ENCODE measurements at regions not wholly inside any gene's neighbourhood (a gene's known extent, or its start where the extent isn't known, plus 50 kb on each side); places are given as distances from the start of the nearest gene placed in this dataset.

DNA sequence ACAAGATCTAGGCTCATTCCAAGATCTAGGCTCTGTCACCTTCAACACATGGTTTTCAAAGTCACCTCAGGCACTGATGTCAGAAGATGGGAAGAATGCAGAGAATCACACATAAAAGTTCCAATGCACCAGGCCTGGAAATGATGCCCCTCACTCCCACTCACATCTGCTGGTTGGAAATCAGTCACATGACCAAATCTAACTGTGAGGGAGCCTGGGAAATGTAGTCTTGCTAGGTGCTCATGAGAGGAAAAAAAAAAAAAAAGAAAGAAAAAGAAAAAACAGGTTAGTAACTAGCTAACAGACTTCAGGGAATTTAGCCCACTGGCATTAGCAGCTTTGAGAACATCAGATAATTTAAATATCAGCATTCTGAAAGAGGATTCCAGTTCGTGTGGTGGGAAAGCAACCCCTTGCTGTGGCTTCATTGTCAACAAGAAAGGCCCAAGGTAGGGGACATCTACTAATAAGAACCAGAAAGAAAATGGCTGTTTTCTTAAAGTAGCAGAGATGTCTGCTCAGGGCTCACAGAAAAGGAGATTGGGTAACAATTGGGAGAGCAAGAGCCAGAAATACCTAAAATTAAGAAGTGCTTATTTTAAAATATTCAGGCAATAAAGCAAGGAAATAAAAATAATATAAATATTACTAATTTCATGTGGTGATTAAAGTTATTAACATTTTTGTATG lies 614.3 kb downstream of the ACTL7B start:
- no peak for DNase-seq

DNA sequence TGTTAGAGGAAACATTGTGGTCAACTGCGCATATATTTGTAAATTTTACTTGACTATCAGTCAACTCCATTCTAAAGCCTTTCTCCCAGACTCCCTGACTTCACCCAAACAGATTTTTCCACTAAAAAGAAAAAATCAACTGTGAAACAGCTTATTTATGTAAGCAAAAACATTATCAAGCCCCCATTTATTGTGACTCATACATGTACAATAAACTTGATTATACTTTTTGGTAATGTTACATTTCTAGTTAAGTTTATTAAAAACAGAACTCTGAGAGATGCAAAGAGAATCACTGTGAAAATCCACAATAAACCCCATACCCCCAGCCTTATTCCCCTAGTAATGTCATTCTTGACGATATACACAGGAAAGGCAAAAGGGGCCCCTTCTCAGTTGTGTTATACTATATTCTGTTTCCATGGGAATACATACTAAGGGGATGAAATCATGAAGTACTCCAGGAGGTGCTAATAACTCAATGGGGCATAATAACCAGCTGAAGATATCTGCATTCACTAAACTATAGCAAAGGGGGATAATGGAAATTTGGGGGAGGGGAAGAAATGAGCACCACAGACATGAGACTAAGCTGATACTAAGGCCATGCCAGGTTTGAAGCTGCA lies 616.0 kb downstream of the ACTL7B start:
- DNase-seq, result no peak

DNA sequence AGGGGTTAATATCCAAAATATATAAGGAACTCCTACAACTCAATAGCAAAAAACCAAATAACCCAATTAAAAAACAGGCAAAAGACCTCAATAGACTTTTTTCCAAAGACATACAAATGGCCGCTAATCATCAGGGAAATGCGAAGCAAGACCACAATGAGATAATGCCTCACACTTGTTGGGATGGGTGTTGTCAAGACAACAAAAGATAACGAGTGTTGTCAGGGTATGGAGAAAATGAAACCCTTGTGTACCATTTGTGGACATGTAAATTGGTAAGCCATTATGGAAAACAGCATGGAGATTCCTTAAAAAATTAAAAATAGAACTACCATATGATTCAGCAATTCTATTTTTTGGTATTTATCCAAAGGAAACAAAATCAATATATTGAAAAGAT lies 620.2 kb downstream of the ACTL7B start:
- DNase-seq, result no peak

DNA sequence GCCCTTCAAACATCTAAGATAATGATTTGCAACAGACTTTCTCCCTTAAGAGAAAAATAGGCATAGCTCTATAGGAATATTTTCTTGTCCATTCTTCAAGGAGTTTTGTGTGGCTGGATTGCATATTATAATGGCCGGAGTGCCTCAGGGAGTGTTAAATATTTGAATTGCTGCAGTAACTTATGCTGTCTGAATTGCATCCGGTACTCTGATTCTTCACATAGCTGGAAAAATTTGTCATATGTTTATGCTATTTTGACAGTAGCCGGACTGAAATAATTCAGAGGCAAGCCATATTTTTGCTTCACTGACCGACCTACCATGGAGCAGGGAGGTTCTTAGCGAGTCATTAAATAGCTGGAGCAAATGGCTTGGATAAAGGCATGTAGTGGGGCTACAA lies 621.0 kb downstream of the ACTL7B start:
- no peak for DNase-seq

DNA sequence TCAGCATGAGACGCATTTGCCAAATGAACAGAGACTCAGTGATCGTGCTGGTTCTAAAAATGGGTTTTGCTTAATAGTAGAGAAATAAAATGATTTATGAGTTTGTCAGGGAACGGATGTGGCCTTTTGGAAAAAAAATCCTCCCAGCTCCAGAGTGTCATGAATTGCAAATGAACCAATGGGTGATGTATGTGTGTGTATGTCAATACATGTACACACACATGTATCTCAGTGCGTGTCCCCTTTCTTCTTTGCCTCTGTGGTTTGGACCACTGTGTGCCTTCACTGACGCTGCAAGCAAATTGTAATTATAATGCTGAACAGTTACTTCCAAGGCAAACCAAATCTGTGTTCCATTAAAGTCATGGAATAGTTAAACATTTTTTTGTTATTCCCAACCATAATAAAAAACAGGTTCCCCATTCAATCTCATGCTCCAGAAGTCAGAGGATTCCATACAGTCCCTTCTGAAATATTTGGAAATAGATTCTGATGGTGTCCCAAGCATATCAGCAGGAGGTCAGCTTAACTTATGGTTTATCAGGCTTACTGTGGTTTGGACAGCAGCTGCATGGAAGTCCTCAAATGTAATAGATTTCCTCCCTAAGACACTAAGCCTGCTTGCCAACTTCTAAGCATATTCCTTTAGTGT lies 630.5 kb downstream of the ACTL7B start:
- no peak for DNase-seq

DNA sequence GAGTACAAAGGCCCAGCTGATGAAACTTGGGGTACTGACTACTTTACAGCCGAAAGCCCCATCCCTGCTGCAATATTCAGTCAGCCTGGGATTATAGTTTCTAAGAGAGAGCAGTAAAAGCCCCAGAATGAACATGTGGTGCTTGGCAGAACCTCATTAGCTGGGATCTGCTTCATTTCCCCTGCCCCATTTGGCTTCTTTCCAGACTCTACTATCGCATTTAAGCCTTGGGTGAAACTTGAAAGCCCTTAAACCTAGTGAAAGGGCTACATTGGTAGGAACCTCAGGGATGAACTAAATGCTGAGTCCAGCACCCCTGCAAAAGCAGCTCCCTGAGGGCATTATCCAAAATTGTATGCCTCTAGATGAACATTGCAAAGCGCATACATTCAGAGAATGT lies 631.1 kb downstream of the ACTL7B start:
- DNase-seq, result no peak

DNA sequence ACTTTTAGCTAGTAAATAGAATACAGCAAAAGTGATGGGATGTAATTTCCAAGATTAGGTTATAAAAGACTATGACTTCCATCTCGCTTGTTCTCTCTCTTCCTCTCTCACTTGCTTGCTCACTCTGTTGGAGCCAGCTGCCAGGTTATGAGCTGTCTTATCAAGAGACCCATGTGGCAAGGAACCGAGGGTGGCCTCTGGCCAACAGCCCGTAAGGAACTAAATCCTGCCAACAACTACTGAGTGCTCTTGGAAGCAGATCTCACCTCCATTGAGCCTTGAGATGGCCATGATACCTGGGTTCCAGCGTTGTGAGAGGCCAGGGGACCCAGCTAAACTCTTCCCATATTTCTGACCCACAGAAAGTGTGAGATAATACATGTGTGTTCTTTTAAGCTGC lies 636.1 kb downstream of the ACTL7B start:
- DNase-seq, result no peak

DNA sequence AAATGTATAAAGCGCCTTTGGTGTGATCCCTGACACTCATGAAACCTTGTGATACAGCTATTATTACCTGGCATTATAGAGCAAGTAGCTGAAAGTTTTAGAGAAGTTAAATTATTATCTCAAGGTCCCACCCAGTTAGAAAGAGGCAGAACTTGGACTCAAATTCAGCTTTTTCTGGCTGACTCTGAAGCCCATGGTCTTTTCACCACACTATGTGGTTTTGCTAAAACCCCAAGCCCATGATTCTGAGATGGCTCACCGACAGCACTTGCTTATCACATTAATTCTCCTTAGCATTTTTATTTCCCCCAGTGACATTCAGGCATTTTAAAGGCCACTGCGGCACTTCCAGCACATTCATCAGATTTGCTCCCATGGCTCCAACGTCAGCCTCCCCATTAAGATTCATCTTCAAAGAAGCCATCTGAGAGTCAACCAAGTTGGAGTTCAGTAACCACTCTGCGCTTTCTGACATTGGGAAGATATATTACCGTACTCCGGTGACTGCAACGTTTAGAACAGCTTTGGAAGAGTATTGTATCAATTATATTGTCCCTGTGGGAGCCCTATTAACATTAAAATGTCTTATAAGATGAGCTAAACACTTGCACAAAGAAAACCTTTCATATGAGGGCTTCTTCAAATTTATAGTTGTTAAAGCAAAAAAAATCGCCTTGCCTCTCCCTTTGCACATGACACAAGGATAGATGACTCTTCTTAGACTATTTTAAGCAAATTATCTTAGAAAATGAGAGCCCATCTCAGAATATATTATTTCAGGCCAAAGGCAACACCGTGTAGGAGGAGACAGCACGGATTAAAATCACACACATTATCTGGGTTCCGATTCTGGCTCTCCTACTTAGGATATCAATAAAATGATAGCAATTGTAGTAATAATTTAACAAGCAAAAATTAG lies 638.1 kb downstream of the ACTL7B start:
- DNase-seq, result no peak

DNA sequence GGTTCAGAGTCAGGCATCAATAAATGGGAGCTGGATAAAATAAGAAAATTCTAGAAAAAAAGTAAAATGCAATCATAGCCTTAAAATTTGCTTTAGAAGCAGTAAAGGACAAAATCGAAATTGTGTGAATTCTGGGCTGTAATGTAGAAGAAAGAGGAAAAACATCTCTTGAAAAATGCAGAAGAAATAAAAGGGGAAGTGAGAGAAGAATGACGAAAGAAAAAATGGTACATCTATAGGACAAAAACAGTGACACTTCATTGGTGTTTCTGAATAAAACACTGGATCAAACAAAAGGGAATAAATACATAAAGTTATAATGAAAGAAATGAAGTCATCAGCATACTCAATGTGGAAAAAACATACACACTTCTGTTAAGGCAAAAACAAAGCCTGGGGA lies 642.3 kb downstream of the ACTL7B start:
- no peak for DNase-seq

DNA sequence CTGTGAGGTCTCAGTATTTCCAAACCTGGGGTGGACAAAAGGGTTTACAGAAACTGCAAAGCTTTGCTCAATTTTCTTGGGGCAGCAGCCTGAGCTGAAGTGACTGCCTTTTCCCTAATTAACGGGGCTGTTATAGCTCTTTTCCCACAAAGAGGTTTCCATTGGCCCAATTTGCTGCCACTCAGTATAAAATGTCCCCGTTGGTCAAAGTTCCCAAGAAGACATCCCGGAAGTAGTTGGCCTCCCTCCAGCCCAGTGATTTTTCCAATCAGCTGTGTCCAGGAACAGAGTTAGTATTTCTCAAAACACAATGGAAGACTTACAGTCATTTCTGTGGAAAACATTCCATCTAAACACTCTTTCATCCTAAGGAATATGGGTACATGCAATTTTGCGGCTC lies 643.6 kb downstream of the ACTL7B start:
- no peak for DNase-seq

DNA sequence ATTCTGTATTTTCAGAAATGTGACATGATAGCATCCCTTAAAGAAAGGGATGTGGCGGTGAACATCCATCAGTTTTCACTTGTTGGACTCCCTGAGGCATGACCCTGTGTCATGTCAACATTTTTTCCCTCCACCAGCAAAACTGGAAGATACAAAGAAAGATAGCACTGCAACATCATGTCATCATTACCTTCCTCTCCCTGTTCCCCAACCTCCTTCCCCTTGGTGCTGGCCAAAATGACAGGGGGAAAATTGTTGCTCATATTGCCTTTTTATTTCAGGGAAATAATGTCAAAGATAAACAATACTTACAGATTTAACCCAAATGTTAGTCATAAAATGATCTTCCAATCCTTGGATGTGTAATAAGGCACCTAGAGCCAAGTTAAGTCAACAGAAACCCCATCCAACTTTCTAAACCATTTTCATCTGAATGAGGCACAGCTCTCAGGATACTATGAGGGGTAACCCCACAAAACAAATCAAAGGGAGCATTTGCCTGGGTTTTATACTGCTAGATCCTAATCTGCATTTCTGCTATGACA lies 644.3 kb downstream of the ACTL7B start:
- DNase-seq, result no peak

DNA sequence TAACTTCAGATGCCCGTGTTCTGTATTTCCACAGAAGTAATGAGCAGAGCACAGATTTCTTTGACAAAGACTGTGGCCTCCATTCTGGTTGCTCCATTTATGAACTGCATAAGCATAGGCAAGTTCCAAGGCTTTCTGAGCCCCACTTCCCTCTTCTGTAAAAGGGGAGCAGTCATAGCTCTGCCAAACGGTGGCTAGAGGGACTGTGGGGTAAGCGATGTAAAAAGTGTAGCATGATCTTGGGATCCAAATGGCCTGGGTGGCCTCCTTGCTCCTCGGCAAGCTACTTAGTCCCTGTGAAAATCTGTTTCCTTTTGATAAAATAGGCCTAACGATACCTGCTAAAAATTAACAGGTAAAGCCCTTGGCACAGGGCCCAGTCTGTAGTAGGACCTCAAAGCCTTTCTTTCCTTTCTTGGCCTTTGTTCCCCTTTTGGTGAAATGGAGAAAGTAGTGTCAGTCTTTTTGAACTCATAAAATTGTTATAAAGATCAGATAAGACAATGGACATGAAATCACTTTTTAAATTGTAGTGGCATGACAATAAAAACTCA lies 646.6 kb downstream of the ACTL7B start:
- DNase-seq, result no peak

DNA sequence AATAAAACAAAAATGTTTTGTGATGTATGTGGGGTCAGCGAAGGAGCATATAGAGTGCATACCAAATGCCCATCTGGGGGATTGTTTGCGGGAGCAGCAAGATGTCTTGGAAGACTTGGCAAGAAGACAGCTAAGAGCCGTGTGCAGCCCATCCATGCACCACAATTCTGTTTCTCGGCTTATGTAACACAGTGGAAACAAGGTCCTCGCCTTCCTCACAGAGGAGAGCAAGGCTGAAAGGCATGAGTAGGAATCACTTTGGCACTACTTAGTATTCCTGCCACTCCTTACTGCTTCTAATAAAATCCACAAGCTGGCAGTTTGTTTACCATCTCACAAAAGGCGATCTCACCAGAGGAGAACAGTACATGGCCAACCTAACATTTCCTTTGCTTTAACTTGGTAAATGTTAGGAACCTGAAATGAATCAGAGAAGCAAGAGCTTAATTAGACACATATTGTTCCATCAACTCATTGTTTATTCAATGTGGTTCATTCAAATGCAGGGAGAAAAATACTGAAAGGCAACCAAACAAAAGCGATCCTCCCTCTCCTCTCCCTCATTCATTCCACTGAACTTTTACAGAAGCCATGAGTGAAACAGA lies 648.1 kb downstream of the ACTL7B start:
- no peak for DNase-seq

DNA sequence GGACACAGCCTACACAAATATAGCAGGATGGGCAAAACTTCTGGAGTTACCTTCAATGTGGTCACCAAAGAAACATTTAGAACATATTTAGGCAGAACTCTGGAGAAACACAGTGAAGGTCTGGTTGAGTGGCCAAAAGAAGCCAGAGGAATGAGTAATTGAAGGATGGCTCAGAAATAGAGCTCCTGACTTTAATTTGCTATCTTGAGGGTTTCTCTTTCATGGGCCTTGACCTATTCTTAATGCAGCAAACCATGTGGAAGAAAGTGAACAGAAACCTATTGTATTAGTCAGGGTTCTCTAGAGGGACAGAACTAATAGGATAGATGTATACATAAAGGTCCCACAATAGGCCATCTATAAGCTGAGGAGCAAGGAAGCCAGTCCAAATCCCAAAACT lies 650.5 kb downstream of the ACTL7B start:
- no peak for DNase-seq

DNA sequence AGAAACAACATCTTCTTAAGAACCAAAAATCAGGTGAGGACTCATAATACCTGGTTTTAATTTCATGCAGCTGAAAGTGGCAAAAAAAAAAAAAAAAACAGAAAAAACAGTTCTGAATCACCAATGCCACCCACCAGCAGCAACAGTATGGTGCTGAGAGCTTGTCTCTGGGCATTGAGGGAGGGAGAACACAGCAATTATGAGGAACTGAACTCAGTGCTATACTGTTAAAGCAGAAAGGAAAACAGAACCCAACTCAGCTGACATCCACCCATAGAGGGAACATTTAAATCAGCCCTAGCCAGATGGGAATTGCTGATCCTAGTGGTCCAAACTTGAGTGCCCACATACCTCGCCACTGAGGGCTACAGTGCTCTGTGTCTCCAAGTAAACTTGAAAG lies 657.9 kb downstream of the ACTL7B start:
- no peak for DNase-seq

DNA sequence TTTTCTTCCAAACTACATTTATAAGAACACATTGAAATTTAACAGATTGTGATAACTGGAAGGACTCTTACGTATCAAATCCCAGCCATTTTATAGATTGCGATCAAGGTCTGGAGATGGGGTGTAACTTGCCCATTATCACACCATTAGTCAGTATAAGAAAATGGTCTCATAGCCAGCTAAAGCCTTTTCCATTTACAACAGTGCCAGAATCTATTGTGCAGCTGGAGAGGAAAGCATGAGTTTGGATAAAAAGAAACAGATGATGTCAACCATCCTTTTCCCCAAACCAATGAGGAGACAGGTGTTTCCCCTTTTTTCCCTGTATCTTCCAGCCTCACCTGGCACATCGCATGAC lies 658.8 kb downstream of the ACTL7B start:
- peak in 1 of 2 donors; percentile 48 for DNase-seq

DNA sequence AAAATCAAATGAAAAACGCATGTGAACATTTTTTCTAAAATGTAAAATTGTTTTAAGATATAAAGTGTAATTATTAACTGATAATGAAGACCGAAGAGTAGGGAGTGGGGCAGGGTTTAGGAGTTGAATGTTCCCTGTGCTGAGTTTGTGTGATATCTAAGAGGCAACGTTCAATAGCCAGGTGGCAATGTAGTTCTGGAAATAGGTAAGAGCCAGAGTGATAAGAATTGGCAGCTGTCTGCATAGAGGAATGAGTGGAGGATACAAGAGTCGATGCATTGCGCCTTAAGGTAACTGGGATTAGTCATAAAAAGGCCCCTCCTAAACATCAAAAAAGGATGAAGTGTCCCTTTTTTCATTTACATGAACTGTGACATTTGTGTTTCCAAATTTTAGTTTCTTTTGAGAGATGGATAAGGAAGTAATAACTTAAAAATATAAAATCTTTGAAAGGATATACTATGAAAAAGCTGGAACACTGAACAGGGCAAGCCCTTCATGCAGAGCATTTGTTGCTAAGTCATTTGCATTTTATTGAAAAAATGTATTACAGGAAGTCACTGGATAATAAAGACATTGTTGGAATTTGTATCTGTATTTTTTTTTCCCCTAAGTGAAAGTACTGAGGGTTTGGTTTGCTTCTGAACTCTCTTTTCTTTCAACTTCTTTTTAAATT lies 659.3 kb downstream of the ACTL7B start:
- DNase-seq, result no peak

DNA sequence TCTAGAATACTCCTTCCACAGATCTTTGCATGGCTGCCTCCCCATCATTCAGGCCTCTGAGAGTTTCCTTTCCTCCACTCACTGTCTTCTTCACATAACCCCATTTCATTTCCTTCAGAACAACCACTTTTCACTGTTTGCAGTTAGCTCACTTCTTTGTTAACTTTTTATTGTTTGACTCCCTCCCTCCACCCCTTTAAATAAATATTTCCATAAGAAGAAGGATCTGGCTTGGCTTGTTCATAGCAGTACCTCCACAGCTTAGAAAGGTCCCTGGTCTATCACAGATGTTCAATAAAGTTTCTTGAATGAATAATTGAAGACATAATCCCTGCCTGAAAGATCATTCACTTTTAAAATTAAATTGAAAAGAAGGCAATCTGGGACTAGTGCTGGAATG lies 661.6 kb downstream of the ACTL7B start:
- no peak for DNase-seq

DNA sequence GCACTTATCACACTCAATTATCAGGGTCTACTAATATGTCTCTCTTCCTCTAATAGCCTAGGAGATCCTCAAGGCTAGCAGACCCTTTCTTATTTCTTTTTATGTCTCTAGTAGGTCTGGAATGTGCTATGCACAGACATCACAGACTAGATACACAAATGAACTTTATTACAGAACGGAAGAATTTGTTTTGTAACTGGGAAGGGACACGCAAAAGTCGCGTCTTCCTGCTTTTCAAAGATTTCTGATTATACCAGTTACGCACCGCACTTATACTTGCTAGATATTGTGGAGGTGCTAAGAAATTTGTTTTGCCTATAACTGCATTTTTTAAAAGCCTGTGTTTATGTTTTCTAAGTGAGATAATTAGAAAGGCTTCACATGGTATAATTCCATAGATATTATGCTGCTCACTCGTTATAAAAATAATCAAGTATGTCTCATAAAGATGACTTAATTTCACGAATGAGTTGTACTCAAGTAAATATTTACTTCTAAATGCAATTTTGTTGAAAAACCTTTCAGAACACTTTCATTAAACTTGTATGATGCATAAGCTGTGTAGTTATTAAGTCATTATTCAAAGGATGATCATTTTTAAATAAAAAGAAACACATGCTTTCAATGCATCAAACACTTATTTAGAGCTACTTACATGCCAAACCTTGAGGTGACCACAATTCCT lies 662.6 kb downstream of the ACTL7B start:
- peak; percentile 24 to 38 for DNase-seq

DNA sequence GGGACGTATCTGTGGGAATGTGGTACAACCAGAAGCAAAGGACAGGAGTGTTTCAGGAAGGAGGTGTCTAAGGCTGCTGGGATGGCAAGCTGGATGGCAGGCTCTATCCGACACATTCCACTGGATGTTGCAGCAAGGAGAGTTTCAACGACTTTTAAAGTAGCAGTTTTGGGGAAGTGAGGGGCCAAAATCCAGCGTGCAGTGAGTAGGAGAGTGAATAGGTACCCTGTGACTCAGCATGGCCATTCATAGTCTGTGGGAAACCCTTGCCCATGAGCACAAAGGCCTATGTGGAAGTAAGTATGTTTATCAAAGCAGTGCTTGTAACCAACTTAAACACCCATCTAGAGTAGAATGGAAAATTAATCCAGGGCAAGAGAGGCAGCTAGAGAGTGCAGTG lies 664.7 kb downstream of the ACTL7B start:
- no peak for DNase-seq
